ENCODE measurements at regions not wholly inside any gene's neighbourhood (a gene's known extent, or its start where the extent isn't known, plus 50 kb on each side); places are given as distances from the start of the nearest gene placed in this dataset.

DNA sequence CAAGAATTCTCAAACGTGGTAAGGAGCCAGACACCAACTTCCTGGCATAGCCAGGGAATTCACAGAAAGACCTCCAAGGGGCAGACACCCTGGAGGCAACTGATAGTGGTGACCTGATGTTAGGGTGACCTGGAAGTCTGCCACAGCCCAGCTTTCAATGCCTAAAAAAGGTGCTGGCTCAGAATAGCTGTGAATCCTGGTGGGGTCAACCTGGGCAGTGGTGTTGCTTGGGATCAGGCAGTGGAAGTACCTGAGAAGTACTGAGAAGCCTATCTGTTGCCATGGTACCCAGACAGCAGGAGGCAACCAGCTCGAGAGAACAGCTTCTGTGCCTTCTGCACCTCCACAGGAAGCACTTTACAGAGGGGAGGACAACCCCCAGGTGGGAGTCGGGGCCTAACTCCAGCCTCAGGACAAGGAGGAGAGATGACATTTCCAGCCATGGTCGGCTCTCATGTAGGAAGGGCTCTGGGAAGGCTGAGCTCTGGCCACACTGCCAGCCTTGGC, 55.4 kb upstream of the LARS2 start:
- TF ChIP-seq, protein P1, sequence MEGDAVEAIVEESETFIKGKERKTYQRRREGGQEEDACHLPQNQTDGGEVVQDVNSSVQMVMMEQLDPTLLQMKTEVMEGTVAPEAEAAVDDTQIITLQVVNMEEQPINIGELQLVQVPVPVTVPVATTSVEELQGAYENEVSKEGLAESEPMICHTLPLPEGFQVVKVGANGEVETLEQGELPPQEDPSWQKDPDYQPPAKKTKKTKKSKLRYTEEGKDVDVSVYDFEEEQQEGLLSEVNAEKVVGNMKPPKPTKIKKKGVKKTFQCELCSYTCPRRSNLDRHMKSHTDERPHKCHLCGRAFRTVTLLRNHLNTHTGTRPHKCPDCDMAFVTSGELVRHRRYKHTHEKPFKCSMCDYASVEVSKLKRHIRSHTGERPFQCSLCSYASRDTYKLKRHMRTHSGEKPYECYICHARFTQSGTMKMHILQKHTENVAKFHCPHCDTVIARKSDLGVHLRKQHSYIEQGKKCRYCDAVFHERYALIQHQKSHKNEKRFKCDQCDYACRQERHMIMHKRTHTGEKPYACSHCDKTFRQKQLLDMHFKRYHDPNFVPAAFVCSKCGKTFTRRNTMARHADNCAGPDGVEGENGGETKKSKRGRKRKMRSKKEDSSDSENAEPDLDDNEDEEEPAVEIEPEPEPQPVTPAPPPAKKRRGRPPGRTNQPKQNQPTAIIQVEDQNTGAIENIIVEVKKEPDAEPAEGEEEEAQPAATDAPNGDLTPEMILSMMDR (IDR thresholded peaks at IDR 0.05; ENCODE audit: extremely low read depth in 1 of 2, insufficient read depth in 1 of 2, low read depth in 1 of 2, low read length in 2 of 2) = no peak
- TF ChIP-seq POLR2A (IDR thresholded peaks at IDR 0.05; ENCODE audit: low read depth, low read length) = no peak
- TF ChIP-seq EZH2 (IDR thresholded peaks at IDR 0.05; ENCODE audit: borderline replicate concordance, low read depth, low read length, severe bottlenecking) = no peak
- TF ChIP-seq, protein P2, sequence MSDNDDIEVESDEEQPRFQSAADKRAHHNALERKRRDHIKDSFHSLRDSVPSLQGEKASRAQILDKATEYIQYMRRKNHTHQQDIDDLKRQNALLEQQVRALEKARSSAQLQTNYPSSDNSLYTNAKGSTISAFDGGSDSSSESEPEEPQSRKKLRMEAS (IDR thresholded peaks at IDR 0.05; ENCODE audit: insufficient read depth, insufficient read length) = no peak
- no peak for TF ChIP-seq POLR2AphosphoS5 (IDR thresholded peaks at IDR 0.05; ENCODE audit: insufficient read depth, low read depth, low read length)
- no peak for TF ChIP-seq MYC (IDR thresholded peaks at IDR 0.05; ENCODE audit: low read depth, low read length)
- TF ChIP-seq GATA2 (IDR thresholded peaks at IDR 0.05; ENCODE audit: insufficient read depth, insufficient read length, low read depth, low read length) = no peak
- TF ChIP-seq FOS (IDR thresholded peaks at IDR 0.05; ENCODE audit: borderline replicate concordance, insufficient read depth, low read length) = no peak
